GM04503 (cell line): ENCODE measurements at regions not wholly inside any gene's neighbourhood (a gene's known extent, or its start where the extent isn't known, plus 50 kb on each side); places are given as distances from the start of the nearest gene placed in this dataset.
"Not testable (repeated sequence)": the region's sequence is repeated elsewhere in the genome, so short reads cannot be mapped to it uniquely, and the experiment has no call there.

ENCODE experiments used
- DNase-seq: peaks from one replicate; pipeline ENCODE4 v3.0.0-alpha.2; 2012; ENCODE audit warnings: low read depth

DNA sequence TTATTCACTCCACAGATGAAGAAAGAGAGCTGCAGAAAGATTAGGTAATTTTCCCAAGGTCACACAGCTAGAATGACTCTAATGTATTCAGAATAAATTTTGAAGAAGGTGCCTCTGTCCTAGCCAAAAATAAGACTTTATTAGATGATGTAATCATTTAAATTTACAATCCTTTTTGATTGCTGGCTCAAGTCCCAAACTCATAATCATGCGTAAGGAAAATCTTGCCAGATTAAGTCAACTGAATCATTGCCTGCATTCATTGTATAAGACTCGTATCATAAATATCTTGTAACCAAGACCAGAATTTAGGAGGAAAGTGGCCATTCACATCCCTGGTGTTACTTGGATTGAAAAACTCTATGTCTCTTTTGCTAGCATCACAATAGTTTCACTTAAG, 53.1 kb upstream of the STK39 start:
- DNase-seq = no peak

DNA sequence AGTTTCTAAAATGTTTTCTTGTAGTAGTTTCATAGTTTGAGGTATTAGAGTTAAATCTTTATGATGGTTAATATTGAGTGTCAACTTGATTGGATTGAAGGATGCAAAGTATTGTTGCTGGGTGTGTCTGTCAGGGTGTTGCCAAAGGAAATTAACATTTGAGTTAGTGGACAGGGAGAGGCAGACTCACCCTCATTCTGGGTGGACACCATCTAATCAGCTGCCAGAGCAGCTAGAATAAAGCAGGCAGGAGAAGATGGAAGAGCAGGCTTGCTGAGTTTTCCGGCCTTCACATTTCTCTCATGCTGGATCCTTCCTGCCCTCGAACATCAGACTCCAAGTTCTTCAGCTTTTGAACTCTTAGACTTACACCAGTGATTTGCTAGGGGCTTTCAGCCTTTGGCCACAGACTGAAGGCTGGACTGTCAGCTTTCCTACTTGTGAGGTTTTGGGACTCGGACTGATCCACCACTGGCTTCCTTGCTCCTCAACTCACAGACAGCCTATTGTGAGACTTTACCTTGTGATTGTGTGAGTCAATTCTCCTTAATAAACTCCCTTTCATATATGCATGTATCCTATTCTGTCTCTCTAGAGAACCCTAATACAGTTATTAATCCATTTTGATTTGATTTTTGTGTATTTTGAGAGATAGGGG, 56.8 kb upstream of the STK39 start:
- DNase-seq = no peak

DNA sequence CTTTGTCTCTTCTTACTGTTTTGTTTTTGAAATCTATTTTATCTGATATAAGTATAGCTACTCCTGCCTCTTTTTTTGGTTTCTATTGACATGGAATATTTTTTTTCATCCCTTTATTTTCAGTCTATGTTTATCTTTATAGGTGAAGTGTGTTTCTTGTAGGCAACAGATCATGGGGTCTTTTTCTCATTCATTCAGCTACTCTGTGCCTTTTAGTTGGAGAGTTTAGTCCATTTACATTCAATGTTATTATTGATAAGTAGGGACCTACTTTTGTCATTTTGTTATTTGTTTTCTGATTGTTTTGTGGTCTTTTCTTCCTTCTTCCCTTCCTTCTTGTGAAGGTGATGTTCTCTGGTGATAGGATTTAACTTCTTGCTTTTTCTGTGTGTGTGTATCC, 60.0 kb upstream of the STK39 start:
- DNase-seq = no peak

DNA sequence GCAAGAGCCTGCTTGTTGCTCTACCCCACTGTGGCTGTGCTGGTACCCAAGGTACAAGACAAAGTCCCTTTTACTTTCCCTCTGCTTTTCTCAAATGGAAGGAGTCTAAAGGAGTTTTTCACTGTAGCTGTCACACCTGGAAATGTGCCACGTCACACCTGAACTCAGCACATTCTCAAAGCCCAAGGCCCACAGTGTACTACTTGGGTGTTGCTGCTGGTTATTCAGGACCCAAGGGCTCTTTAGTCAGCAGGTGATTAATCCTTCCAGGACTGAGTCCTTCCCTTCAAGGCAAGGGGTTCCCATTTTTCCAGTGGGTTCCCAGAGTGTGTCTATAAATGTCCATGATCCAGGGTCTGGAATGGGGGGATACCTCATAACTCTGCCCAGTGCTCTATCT, 63.2 kb upstream of the STK39 start:
- DNase-seq = no peak

DNA sequence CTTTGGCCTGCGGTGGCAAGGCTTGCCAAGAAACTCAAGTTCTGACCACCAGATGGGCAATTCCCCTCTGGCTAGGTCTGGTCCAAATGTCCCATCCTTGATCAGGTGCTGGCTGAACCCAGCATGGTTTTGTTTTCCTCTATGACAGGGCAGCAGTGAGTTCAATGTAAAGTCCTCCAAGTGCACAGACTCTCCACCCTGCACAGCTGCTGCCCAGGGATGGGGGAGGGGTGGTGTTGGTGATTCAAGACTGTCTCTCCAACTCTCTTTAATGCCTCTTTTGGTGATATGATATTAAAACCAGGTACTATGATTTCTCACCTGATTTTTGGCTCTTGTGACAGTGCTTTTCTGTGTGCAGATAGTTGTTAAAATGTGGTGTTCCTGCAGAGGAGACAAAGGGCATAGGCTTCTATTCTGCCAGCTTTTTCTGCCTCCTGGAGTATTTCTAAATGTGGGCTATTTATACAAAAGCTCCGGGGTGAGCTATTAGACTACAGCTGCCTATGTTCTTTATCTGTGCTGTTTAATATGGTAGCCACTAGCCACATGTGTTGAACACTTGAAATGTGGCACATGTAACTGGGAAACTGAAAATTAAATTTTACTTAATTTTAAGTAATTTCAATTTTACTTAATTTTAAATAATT, 64.0 kb upstream of the STK39 start:
- no peak for DNase-seq

DNA sequence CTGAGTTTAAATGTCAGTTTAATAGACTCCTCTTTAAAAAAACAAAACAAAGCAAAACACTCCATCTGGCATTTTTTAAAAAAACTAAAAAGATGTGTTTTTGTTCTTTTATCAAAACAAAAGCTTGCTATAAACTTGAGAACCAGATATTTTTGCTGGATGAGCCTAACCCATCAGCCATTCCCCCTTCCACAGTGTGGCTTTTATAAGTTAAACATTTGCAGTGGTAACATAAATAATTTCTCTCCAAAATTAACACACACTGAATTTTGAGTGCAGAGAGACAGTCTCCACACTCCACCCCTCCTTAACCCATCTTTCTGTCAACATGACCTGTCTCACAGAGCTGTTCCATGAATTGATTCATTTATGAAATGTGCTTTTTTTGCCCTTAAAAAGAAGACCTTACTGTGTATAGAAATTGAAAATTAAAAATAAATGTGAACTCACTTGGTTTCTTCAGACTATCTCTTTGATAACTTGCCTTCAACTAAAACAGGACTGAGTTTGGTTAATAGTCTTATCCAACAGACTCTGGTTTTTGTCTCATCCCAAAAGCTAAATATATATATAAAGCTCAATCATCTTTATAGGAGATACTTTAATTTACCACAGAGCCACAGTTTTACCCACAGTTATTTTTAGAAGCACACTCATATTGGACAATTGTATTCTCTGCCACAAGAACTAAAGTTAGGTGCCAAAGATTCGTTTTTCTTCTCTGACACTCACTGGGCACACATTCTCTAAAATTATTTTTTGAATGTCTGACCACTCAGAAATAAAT, 64.8 kb upstream of the STK39 start:
- DNase-seq = no peak

DNA sequence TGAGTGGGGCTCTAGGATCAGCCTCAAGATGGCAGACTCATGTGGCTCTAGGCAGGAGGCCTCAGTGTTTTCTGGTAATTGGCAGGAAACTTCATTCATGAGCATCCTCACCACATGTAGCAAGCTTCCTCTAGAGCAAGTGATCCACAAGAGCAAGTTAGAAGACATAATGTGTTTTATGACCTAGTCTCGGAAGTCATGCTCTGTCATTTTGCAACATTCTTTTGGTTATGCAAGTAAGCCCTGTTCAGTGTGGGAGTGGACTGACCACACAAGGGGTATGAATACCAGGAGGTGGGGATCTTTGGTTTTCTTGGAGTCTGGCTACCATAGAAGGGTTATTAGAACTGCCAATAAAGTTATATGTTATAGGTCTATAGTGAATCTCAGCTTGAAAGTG, 66.8 kb upstream of the STK39 start:
- DNase-seq = no peak

DNA sequence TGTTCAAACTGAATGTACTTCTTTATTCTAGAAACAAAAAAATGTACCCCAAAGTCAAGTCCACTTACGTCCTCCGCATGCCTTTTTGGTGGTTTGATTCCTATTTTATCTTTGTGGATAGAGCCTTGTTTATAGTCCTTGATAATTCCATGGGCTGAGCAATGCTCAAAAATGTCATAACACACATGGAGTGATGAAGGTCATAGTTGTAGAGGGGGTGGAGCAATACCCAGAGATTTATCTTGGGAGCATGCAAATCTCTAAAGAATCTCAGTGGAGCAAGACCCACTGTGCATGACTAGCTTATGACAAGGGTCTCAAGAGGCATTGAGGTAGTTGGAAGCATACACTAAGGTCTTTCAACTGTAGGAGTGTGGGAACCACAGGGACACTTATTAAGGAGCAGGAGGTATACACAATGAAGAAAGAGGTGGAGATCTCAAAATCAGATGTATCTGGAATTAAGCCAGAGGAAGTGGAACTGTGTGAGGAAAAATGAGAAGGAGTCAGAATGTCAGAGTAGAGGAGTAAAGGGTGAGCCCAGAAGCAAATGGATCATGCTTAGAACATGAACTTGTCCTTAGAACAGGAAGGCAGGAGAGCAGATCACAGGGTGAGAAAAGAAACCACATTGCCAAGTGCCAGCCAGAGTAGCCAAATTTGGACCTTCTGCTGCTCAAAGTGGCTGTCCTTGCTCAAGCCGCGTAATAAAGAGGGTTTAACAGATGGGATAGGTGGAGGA, 68.1 kb upstream of the STK39 start:
- DNase-seq = no peak

DNA sequence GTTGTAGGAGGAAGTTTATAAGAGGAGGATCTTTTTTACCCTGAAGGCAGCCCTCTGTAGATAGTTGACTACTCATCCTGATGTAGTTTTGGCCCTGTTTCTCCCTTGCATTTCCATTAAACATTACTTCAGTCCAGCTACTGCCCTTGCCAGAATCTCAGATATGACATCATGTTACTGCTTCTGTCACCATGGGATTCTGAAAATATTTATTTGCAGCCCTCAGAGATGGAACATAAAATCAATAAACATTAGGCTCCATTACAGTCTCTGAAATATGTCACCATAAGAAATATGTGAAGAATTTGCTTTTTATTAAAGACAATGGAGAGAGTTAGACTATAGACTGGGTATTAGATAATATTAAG, 68.7 kb upstream of the STK39 start:
- peak; percentile 8 for DNase-seq

DNA sequence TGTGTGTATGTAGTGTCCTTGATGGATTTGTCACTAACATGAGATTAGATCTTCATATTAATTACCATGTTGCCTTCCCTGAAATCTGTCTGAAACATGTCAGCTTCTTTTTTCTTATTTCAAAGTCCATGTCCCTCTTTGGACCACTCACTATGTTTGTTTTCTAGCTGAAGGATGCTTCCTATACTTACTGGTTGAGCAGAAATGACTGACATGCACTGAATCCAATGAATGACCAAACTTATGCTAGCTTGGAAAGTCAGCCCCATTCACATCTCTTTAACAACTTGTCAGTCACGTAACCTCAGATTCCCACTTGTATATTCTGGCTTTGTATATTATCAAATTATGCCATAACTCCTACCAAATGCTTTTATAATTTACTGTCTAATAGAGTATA, 69.9 kb upstream of the STK39 start:
- no peak for DNase-seq

DNA sequence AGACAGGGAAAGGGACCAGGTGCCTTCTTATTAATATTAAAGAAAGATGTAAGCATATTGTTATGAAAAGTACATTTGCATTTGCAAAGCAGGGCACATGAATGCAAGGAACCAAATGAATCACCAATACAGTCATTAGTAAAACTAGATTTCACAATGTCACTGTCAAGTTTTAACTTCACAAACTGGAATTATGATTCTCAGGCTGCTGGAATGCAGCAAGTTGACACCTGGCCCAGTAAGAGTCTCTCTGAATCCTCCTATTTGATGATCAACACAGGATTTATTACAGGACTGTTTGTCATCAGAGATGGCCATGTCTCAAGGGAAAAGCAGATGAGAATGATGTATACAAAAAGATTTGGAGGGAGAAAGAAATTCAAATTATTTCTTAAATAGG, 72.9 kb upstream of the STK39 start:
- DNase-seq = no peak

DNA sequence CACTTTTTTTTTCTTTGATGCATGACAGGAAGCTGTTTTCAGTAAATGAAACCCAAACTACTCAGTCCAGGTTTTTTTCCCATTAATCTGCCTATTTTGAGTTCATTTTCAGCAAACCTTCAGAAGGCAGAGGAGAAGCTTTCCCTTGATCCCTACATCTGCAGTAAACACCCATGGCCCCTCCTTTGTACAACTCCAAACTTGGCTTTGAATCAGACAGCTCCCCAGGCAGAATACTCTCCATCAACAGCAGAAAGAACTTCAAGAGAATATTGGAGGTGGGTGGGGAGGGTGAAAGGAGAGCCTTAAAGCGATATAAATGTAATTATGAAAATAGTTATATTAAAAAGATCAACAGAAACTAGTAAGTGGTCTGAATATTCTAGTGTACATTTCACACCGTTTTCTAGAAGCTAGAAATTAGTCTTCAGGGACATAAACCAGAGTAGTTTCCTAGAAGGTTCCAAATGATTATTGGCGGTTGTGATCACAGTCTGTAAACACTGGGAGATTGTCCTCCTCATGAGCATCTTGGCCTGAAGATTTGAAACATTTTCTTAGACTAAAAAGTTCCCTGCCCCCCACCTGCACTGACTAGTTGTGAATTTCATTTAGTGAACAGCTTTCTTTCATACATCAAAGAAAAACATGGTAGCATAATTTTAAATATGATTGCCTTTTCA, 75.1 kb upstream of the STK39 start:
- DNase-seq = no peak

DNA sequence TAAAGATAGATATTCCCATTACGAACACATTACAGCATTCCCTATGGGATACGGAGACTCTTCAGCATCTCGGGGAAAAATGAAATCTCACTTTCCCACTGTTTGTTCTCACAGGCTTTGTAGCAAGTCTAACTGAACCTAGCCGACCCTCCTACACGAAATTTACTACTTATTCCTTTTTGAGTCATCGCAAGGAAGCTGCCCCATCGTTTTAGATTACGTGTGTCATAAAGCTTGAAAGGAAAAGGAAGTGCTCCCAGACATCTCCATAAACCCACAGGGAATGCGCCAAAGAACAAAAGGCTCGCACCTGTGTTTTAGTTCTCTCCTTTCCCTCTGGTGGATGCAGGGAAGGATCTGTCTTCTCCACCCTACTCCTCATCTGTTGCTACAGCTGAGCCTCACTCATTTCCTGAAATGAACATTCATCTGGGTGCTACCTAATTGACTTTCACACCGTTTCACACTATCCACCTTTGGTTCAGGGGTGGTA, 76.2 kb upstream of the STK39 start:
- no peak for DNase-seq

DNA sequence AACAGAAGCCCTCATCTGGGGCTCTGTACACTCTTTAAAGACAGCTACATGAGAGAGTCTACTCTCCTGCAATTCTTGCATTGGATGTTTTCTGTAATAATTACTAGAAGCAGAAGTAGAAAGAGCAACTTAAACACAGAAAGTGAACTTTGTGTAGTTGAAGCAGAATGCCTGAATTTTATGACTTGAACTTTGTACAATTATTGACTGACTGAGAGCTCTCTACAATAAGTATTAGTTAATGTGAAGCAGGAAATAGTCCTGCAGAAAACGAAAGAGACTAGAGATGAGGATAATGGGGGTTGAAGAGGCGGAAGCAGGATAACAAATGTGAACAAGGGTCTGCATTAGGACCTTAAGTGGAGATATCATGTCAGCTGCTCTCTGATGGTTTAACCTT, 79.2 kb upstream of the STK39 start:
- no peak for DNase-seq

DNA sequence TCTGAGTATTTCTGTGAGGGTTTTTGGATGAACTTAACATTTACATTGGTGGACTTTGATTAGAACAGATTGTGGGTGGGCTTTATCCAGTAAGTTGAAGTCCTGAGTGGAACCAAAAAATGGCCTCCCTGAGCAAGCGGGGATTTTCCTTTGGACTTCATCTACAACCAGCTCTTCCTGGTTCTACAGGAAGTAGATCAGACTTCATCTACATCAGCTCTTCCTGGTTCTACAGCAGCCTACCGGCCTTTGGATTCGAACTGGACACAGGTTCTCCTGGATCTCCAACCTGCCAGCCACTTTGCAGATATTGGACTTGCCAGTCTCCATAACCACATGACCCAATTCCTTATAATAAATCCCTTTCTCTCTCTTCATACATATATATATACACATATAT, 79.9 kb upstream of the STK39 start:
- DNase-seq = no peak

DNA sequence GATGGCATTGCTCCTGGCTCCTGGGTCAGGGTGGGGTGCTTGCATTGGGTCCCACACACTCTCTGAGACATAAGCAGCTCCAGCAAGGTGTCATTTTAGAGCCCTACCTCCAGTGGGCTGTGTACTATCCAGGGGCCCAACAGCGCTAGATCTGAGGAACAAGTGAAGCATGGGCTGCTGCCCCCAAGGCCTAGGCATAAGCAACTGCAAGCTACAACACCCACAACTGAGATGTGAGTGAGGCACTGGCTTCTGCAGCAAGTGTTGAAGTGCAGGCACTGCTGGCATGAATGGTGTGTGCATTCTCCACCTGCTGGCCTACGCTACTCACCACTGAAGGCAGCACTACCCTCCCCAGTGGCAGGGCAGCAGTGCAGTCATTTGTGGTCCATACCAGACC, 81.0 kb upstream of the STK39 start:
- DNase-seq = no peak

DNA sequence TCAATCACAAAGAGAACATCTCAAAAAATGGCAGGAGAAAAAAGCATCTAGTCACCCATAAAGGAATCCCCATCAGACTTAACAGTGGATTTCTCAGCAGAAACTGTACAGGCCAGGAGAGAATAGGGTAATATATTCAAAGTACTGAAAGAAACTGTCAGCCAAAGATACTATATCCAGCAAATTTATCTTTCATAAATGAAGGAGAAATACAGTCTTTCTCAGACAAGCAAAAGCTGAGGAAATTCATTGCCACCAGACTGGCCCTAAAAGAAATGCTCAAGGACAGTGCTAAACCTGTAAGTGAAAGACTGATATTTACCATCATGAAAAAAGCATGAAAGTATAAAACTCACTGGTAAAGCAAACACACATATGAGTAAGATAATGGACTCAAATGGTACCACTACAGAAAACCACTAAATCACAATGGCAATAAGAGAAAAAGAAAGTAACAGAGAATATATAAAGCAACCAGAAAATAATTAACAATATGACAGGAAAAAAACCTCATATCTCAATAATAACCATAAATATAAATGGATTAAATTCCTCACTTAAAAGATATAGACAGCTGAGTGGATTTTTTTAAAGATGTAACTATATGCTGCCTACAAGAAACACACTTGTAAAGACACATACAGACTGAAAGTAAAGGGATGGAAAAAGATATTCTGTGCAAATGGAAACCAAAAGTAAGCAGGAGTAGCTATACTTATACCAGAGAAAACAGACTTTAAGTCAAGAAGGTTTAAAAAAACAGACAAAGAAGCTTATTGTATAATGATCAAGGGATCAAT, 83.4 kb upstream of the STK39 start:
- no peak for DNase-seq

DNA sequence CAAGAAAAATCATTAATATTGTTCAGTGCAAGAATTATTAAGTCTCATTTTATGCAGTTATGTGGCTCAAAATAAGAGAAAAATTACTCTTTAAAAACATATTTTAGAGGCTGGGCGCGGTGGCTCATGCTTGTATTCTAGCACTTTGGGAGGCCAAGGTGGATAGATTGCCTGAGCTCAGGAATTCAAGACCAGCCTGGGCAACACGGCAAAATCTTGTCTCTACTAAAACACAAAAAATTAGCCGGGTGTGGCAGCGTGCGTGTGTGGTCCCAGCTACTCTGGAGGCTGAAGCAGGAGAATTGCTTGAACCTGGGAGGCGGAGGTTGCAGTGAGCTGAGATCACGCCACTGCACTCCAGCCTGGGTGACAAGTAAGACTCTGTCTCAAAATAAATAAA, 87.9 kb upstream of the STK39 start:
- not testable (repeated sequence) for DNase-seq

DNA sequence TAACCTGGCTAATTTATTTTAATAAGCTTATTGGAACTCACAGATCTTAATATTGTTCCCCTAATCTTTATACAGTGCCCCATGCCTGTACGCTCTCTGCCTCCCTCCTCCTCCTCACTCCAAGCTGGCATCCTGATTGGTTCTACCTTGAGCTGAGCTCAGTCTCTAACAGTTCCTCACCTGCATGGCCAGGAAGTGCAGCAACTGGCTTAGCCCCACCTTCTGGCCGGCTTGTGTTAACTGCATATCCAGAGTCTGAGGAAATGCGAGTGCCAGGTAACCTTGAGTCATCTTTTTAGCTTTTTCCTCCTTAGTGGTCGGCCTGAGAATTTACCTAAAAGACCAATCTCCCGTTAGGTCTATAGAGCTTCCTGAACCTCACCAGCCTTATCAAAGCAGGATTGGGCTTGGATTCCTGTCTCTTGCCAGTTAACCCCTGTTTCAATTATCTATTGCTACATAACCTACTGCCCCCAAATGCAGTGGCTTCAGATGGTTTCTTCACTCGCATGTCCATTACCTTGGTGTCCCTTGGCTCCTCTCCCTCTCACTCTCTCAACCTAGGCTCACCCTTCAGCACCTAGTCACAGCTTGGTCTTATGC, 89.5 kb upstream of the STK39 start:
- no peak for DNase-seq

DNA sequence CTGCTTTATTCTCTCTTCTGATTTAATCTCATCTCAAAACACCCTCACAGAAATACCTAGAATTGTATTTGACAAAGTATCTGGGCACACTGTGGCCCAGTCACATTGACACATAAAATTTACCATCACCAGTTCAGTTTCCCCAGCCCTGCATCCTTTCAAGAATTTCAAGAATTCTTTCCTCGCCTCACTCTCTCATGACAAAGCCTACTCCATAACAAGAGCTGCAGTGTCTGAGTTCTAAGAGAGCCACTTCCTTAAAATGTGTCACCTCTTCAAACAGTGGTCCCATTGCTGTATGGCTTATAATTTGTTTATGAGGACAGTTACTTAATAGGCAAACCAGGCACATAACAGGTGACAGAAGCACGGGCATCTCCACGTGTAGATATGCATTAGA, 90.9 kb upstream of the STK39 start:
- DNase-seq = no peak
